Right ventricle myocardium superior (tissue), 1 donor: ENCODE measurements at regions not wholly inside any gene's neighbourhood (a gene's known extent, or its start where the extent isn't known, plus 50 kb on each side); places are given as distances from the start of the nearest gene placed in this dataset.
"Not testable (repeated sequence)": the region's sequence is repeated elsewhere in the genome, so short reads cannot be mapped to it uniquely, and the experiment has no call there.

ENCODE experiments used
- ATAC-seq: fragments of 200-7000 bp; cut with Tn5 transposase; one replicate; pipeline ENCODE4 v1.9.1; 2020; ENCODE audit warnings: mild to moderate bottlenecking; ENCODE audit not compliant: poor library complexity
- DNase-seq: peaks from one replicate; pipeline ENCODE4 v3.0.0-alpha.2; 2020
- intact Hi-C: fragments of 100-400 bp; cut with DNase I; formaldehyde crosslinking; loops from one replicate; pipeline ENCODE4 v1.11.2; 2022
- donor health status: DM: no; HTN: yes; CAD: no; lungs with severe emphysema.

GRCh38 chr12:105474672-105475071 lies 144.2 kb downstream of the C12orf75 start:
- no peak for DNase-seq
- ATAC-seq: no peak
- intact Hi-C loops: no loop called here

GRCh38 chr12:105476616-105477015 lies 146.1 kb downstream of the C12orf75 start:
- ATAC-seq: no peak
- intact Hi-C loops: no loop called here
- no peak for DNase-seq

- intact Hi-C loops: no loop called here
- ATAC-seq: peak; percentile 38
- no peak for DNase-seq
These were observed 147.4 kb downstream of the C12orf75 start for GRCh38 chr12:105477873-105478272.

GRCh38 chr12:105478788-105479187 lies 148.3 kb downstream of the C12orf75 start:
- intact Hi-C loops, DNase-seq, ATAC-seq: not testable (repeated sequence)

GRCh38 chr12:105479710-105480109 lies 149.2 kb downstream of the C12orf75 start:
- intact Hi-C loops: no loop called here
- DNase-seq (no peak), ATAC-seq (no peak)

- intact Hi-C loops: no loop called here
- ATAC-seq (no peak), DNase-seq (no peak)
These were observed 149.7 kb downstream of the C12orf75 start for GRCh38 chr12:105480162-105480561.

GRCh38 chr12:105481392-105482300 lies 151.2 kb downstream of the C12orf75 start:
- DNase-seq: no peak
- ATAC-seq: no peak
- intact Hi-C loops: no loop called here

GRCh38 chr12:105482951-105483350 lies 152.5 kb downstream of the C12orf75 start:
- ATAC-seq (no peak), DNase-seq (no peak)
- intact Hi-C loops: no loop called here

GRCh38 chr12:105483691-105484090 lies 153.2 kb downstream of the C12orf75 start:
- DNase-seq (no peak), ATAC-seq (no peak)
- intact Hi-C loops: no loop called here

GRCh38 chr12:105485321-105485910 lies 154.9 kb downstream of the C12orf75 start:
- ATAC-seq (peak; percentile 57), DNase-seq (peak; percentile 56)
- intact Hi-C loops: no loop called here

- no peak for ATAC-seq
- intact Hi-C loops: no loop called here
- no peak for DNase-seq
These were observed 155.4 kb downstream of the C12orf75 start for GRCh38 chr12:105485921-105486320.

- ATAC-seq (no peak), DNase-seq (no peak)
- intact Hi-C loops: no loop called here
These were observed 157.5 kb downstream of the C12orf75 start for GRCh38 chr12:105487963-105488362.

- ATAC-seq: no peak
- DNase-seq: no peak
- intact Hi-C loops: no loop called here
These were observed 162.4 kb downstream of the C12orf75 start for GRCh38 chr12:105492591-105493545.

- intact Hi-C loops: no loop called here
These were observed 168.7 kb downstream of the C12orf75 start for GRCh38 chr12:105499205-105499604.

GRCh38 chr12:105500676-105501075 lies 170.2 kb downstream of the C12orf75 start:
- ATAC-seq, intact Hi-C loops, DNase-seq: not testable (repeated sequence)

More at GRCh38 chr12:105499205-105499604, 168.7 kb downstream of the C12orf75 start:
- no peak for DNase-seq
- no peak for ATAC-seq

- intact Hi-C loops: no loop called here
- DNase-seq: no peak
- no peak for ATAC-seq
These were observed 172.0 kb downstream of the C12orf75 start for GRCh38 chr12:105502426-105502930.

- intact Hi-C loops: no loop called here
- ATAC-seq (no peak), DNase-seq (no peak)
These were observed 173.1 kb downstream of the C12orf75 start for GRCh38 chr12:105503619-105504018.

GRCh38 chr12:105504286-105504685 lies 173.8 kb downstream of the C12orf75 start:
- no peak for DNase-seq
- intact Hi-C loops: no loop called here

More at GRCh38 chr12:105504286-105504685, 173.8 kb downstream of the C12orf75 start:
- no peak for ATAC-seq
